ENCODE measurements at regions not wholly inside any gene's neighbourhood (a gene's known extent, or its start where the extent isn't known, plus 50 kb on each side); places are given as distances from the start of the nearest gene placed in this dataset.

DNA sequence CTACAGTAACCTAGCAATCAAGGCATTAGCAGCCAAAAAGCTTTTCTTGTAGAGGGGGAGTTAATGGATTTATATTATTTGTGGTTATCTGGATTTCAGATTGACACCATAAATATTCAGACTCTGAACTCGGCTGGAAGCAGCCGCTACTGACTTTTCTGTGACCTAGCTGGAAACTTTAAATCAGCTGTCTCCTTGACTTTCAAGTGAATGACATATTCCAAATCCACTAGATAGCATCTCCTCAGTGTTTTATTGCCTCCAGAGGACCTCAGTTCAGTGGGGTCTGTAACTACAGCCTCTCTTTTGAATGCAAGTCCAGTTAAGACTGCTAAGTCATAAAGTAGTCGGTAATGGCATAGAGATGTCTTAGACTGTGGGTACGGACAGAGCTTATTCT lies 448.5 kb downstream of the NUF2 start:
- Histone ChIP-seq H3K79me2 (replicated peaks; ENCODE audit: insufficient read depth, low read length) (no peaks in the 10 kb centered on the region), H3K9me2 (ENCODE audit: insufficient read depth, low read length) (no peaks in the 10 kb centered on the region), H3K36me3 (ENCODE audit: insufficient read depth, low read length) (no peaks in the 10 kb centered on the region), H3K4me3 (ENCODE audit: low read length) (peak overlapping the region; percentile 0), H2AFZ (ENCODE audit: low read depth, low read length) (no peak overlapping the region), H3K9ac (ENCODE audit: low read length) (no peak overlapping the region), H4K20me1 (ENCODE audit: insufficient read depth) (no peaks in the 10 kb centered on the region), H3K9me3 (ENCODE audit: low read length) (no peaks in the 10 kb centered on the region), H3K27me3 (ENCODE audit: insufficient read depth, low read depth, low read length) (no peaks in the 10 kb centered on the region), H3F3A (ENCODE audit: insufficient read depth, low read length, poor library complexity, severe bottlenecking) (no peaks in the 10 kb centered on the region), H3K27ac (ENCODE audit: low read length) (peak overlapping the region; percentile 3), H3K4me2 (ENCODE audit: low read length) (no peak overlapping the region)
- no peak for TF ChIP-seq TAF1 (IDR thresholded peaks at IDR 0.05; ENCODE audit: low read depth)
- TF ChIP-seq, protein P1, sequence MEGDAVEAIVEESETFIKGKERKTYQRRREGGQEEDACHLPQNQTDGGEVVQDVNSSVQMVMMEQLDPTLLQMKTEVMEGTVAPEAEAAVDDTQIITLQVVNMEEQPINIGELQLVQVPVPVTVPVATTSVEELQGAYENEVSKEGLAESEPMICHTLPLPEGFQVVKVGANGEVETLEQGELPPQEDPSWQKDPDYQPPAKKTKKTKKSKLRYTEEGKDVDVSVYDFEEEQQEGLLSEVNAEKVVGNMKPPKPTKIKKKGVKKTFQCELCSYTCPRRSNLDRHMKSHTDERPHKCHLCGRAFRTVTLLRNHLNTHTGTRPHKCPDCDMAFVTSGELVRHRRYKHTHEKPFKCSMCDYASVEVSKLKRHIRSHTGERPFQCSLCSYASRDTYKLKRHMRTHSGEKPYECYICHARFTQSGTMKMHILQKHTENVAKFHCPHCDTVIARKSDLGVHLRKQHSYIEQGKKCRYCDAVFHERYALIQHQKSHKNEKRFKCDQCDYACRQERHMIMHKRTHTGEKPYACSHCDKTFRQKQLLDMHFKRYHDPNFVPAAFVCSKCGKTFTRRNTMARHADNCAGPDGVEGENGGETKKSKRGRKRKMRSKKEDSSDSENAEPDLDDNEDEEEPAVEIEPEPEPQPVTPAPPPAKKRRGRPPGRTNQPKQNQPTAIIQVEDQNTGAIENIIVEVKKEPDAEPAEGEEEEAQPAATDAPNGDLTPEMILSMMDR (IDR thresholded peaks at IDR 0.05; ENCODE audit: poor library complexity, severe bottlenecking), result no peak
- TF ChIP-seq EP300 (conservative IDR thresholded peaks at IDR 0.05; ENCODE audit: poor library complexity, severe bottlenecking), result peak; percentile 41
- no peak for TF ChIP-seq SMC3 (conservative IDR thresholded peaks at IDR 0.05; ENCODE audit: poor library complexity)
- no peak for TF ChIP-seq REST (IDR thresholded peaks at IDR 0.05; ENCODE audit: borderline replicate concordance)

DNA sequence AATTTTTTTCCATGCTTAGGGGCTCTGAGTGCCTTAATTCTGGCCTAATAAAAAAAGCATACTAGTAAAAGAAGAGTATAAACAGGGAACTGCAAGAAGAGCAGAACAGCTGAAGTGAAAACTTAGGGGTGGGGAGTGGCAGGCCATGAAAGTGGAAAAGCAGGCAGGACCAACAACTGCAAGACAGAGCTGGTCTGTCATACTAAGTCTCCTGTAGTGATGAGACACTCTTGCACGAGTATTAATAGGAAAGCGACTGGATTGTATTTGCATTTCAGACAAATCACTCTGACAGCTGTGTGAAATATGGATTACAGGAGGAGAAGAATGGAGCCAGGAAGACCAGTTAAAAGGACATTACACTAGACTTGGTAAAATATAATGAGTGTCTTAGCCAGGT lies 449.9 kb downstream of the NUF2 start:
- Histone ChIP-seq H3K27ac (ENCODE audit: low read length) (no peak overlapping the region), H3K36me3 (ENCODE audit: insufficient read depth, low read length) (no peaks in the 10 kb centered on the region), H3K79me2 (replicated peaks; ENCODE audit: insufficient read depth, low read length) (no peaks in the 10 kb centered on the region), H4K20me1 (ENCODE audit: insufficient read depth) (no peaks in the 10 kb centered on the region), H3K4me2 (ENCODE audit: low read length) (no peak overlapping the region), H3F3A (ENCODE audit: insufficient read depth, low read length, poor library complexity, severe bottlenecking) (no peaks in the 10 kb centered on the region), H3K4me3 (ENCODE audit: low read length) (no peak overlapping the region), H2AFZ (ENCODE audit: low read depth, low read length) (no peak overlapping the region), H3K9me2 (ENCODE audit: insufficient read depth, low read length) (no peaks in the 10 kb centered on the region), H3K27me3 (ENCODE audit: insufficient read depth, low read depth, low read length) (no peaks in the 10 kb centered on the region), H3K9ac (ENCODE audit: low read length) (no peak overlapping the region), H3K9me3 (ENCODE audit: low read length) (no peaks in the 10 kb centered on the region)
- TF ChIP-seq EZH2 (IDR thresholded peaks at IDR 0.05; ENCODE audit: borderline replicate concordance, insufficient read depth, low read length, poor library complexity, severe bottlenecking), result no peak
- no peak for TF ChIP-seq TAF1 (IDR thresholded peaks at IDR 0.05; ENCODE audit: low read depth)
- TF ChIP-seq RAD21 (conservative IDR thresholded peaks at IDR 0.05), result no peak
- TF ChIP-seq, protein P1 (IDR thresholded peaks at IDR 0.05; ENCODE audit: poor library complexity, severe bottlenecking), result no peak
- TF ChIP-seq POLR2AphosphoS5 (IDR thresholded peaks at IDR 0.05), result no peak
- TF ChIP-seq REST (IDR thresholded peaks at IDR 0.05; ENCODE audit: borderline replicate concordance), result no peak
- TF ChIP-seq SMC3 (conservative IDR thresholded peaks at IDR 0.05; ENCODE audit: poor library complexity), result no peak
- no peak for TF ChIP-seq EP300 (conservative IDR thresholded peaks at IDR 0.05; ENCODE audit: poor library complexity, severe bottlenecking)
- no peak for TF ChIP-seq MXI1 (conservative IDR thresholded peaks at IDR 0.05; ENCODE audit: poor library complexity, severe bottlenecking)

Data from neural cell (in vitro differentiated cells).